ENCODE measurements at regions not wholly inside any gene's neighbourhood (a gene's known extent, or its start where the extent isn't known, plus 50 kb on each side); places are given as distances from the start of the nearest gene placed in this dataset.
"Not testable (repeated sequence)": the region's sequence is repeated elsewhere in the genome, so short reads cannot be mapped to it uniquely, and the experiment has no call there.

- WGBS (ENCODE audit: insufficient coverage): 100% methylated on average over 1 of the region's 2 CpGs
- Mint-ChIP-seq H3K4me1 (no peaks in the 10 kb centered on the region), H3K4me3 (no peak overlapping the region), H3K9me3 (ENCODE audit: insufficient read depth) (peaks cover 1% of the 10 kb centered on the region), H3K27me3 (no peaks in the 10 kb centered on the region), H3K27ac (no peak overlapping the region)
- H3K36me3 ChIP-seq (replicated peaks in 1 of 2; ENCODE audit: control extremely low read depth in 1 of 2, control insufficient read depth in 1 of 2, extremely low read depth in 1 of 2, insufficient read depth in 2 of 2, low read length in 1 of 2): no peaks in the 10 kb centered on the region
- DNase-seq (no peak), ATAC-seq (ENCODE audit: low read depth) (no peak)
- POLR2A ChIA-PET: no interaction called here
- no peaks in the 10 kb centered on the region for H4K20me1 ChIP-seq (ENCODE audit: control insufficient read depth, insufficient read depth, low read length, poor library complexity, severe bottlenecking)
- H3K27ac ChIP-seq (ENCODE audit: low read length in 2 of 2): no peak overlapping the region
- no peak overlapping the region for H2AFZ ChIP-seq (ENCODE audit: insufficient read depth, low read depth, low read length, poor library complexity, severe bottlenecking)
- TF ChIP-seq EZH2 (IDR thresholded peaks at IDR 0.05; ENCODE audit: borderline replicate concordance, insufficient read depth, low read depth, low read length, poor library complexity, severe bottlenecking): no peak
- no peak for TF ChIP-seq CTCF (IDR thresholded peaks at IDR 0.05)
- H3K4me2 ChIP-seq (replicated peaks; ENCODE audit: low read depth, low read length, poor library complexity, severe bottlenecking): no peak overlapping the region
- no peak overlapping the region for H3K4me3 ChIP-seq (ENCODE audit: control extremely low read depth in 1 of 5, extremely low read depth in 1 of 5, insufficient read depth in 1 of 5, low read depth in 2 of 5, low read length in 4 of 5)
- H3K9ac ChIP-seq (ENCODE audit: low read length): no peak overlapping the region
- intact Hi-C loops (cut with micrococcal nuclease): no loop called here
- no peaks in the 10 kb centered on the region for H3K27me3 ChIP-seq (replicated peaks in 1 of 4; ENCODE audit: control extremely low read depth in 1 of 4, control insufficient read depth in 3 of 4, insufficient read depth in 4 of 4, low read length in 3 of 4)
- H3K4me1 ChIP-seq (ENCODE audit: control insufficient read depth in 2 of 2, insufficient read depth in 2 of 2, low read length in 2 of 2): no peaks in the 10 kb centered on the region
- H3K79me2 ChIP-seq (ENCODE audit: control insufficient read depth, insufficient read depth, low read length): no peaks in the 10 kb centered on the region
- no peaks in the 10 kb centered on the region for H3K9me3 ChIP-seq (ENCODE audit: control extremely low read depth in 1 of 3, control insufficient read depth in 2 of 3, insufficient read depth in 1 of 3, low read length in 2 of 3)
- CTCF ChIA-PET: no interaction called here
These were observed 310.4 kb downstream of the HGF start for GRCh38 chr7:81459485-81459884.

- ATAC-seq (ENCODE audit: low read depth): no peak
- Histone ChIP-seq H3K4me3 (ENCODE audit: control extremely low read depth in 1 of 5, extremely low read depth in 1 of 5, insufficient read depth in 1 of 5, low read depth in 2 of 5, low read length in 4 of 5) (no peak overlapping the region), H3K9me3 (ENCODE audit: control extremely low read depth in 1 of 3, control insufficient read depth in 2 of 3, insufficient read depth in 1 of 3, low read length in 2 of 3) (no peaks in the 10 kb centered on the region), H3K9ac (ENCODE audit: low read length) (no peak overlapping the region), H3K4me2 (replicated peaks; ENCODE audit: low read depth, low read length, poor library complexity, severe bottlenecking) (no peak overlapping the region), H3K27me3 (replicated peaks in 1 of 4; ENCODE audit: control extremely low read depth in 1 of 4, control insufficient read depth in 3 of 4, insufficient read depth in 4 of 4, low read length in 3 of 4) (no peaks in the 10 kb centered on the region), H3K4me1 (ENCODE audit: control insufficient read depth in 2 of 2, insufficient read depth in 2 of 2, low read length in 2 of 2) (no peaks in the 10 kb centered on the region), H2AFZ (ENCODE audit: insufficient read depth, low read depth, low read length, poor library complexity, severe bottlenecking) (no peak overlapping the region), H3K79me2 (ENCODE audit: control insufficient read depth, insufficient read depth, low read length) (no peaks in the 10 kb centered on the region), H3K36me3 (replicated peaks in 1 of 2; ENCODE audit: control extremely low read depth in 1 of 2, control insufficient read depth in 1 of 2, extremely low read depth in 1 of 2, insufficient read depth in 2 of 2, low read length in 1 of 2) (no peaks in the 10 kb centered on the region), H4K20me1 (ENCODE audit: control insufficient read depth, insufficient read depth, low read length, poor library complexity, severe bottlenecking) (no peaks in the 10 kb centered on the region), H3K27ac (ENCODE audit: low read length in 2 of 2) (no peak overlapping the region)
- H3K27ac Mint-ChIP-seq: no peak overlapping the region
- POLR2A ChIA-PET: no interaction called here
- TF ChIP-seq CTCF (IDR thresholded peaks at IDR 0.05): no peak
- no peak for TF ChIP-seq EZH2 (IDR thresholded peaks at IDR 0.05; ENCODE audit: borderline replicate concordance, insufficient read depth, low read depth, low read length, poor library complexity, severe bottlenecking)
- CTCF ChIA-PET: no interaction called here
- intact Hi-C loops (cut with micrococcal nuclease): no loop called here
- no peak overlapping the region for H3K4me3 Mint-ChIP-seq
- H3K4me1 Mint-ChIP-seq: no peaks in the 10 kb centered on the region
- no CpG with 5 or more reads among the region's 1 CpG for WGBS (ENCODE audit: insufficient coverage)
- peaks cover 3% of the 10 kb centered on the region for H3K9me3 Mint-ChIP-seq (ENCODE audit: insufficient read depth)
- no peak for DNase-seq
- no peaks in the 10 kb centered on the region for H3K27me3 Mint-ChIP-seq
These were observed 311.9 kb downstream of the HGF start for GRCh38 chr7:81457852-81458522.

- H2AFZ ChIP-seq (ENCODE audit: insufficient read depth, low read depth, low read length, poor library complexity, severe bottlenecking); CTCF ChIA-PET; H3K4me1 Mint-ChIP-seq; H3K79me2 ChIP-seq (ENCODE audit: control insufficient read depth, insufficient read depth, low read length); POLR2A ChIA-PET; H3K27ac ChIP-seq (ENCODE audit: low read length in 2 of 2); H4K20me1 ChIP-seq (ENCODE audit: control insufficient read depth, insufficient read depth, low read length, poor library complexity, severe bottlenecking); H3K4me2 ChIP-seq (replicated peaks; ENCODE audit: low read depth, low read length, poor library complexity, severe bottlenecking); H3K9me3 ChIP-seq (ENCODE audit: control extremely low read depth in 1 of 3, control insufficient read depth in 2 of 3, insufficient read depth in 1 of 3, low read length in 2 of 3); H3K27me3 ChIP-seq (replicated peaks in 1 of 4; ENCODE audit: control extremely low read depth in 1 of 4, control insufficient read depth in 3 of 4, insufficient read depth in 4 of 4, low read length in 3 of 4); H3K9me3 Mint-ChIP-seq (ENCODE audit: insufficient read depth); intact Hi-C loops (cut with micrococcal nuclease); H3K9ac ChIP-seq (ENCODE audit: low read length); H3K27me3 Mint-ChIP-seq; H3K27ac Mint-ChIP-seq; H3K36me3 ChIP-seq (replicated peaks in 1 of 2; ENCODE audit: control extremely low read depth in 1 of 2, control insufficient read depth in 1 of 2, extremely low read depth in 1 of 2, insufficient read depth in 2 of 2, low read length in 1 of 2); H3K4me3 Mint-ChIP-seq; ATAC-seq (ENCODE audit: low read depth); DNase-seq; H3K4me1 ChIP-seq (ENCODE audit: control insufficient read depth in 2 of 2, insufficient read depth in 2 of 2, low read length in 2 of 2); H3K4me3 ChIP-seq (ENCODE audit: control extremely low read depth in 1 of 5, extremely low read depth in 1 of 5, insufficient read depth in 1 of 5, low read depth in 2 of 5, low read length in 4 of 5): not testable (repeated sequence)
These were observed 316.1 kb downstream of the HGF start for GRCh38 chr7:81453770-81454169.

All from B cell (primary cell).